IMR-90 (cell line): ENCODE measurements at regions not wholly inside any gene's neighbourhood (a gene's known extent, or its start where the extent isn't known, plus 50 kb on each side); places are given as distances from the start of the nearest gene placed in this dataset.

Source experiments
- ATAC-seq: fragments of 200-7000 bp; cut with Tn5 transposase; 2 replicates; pipeline ENCODE4 v1.9.1; 2020; ENCODE audit warnings: low read depth, mild to moderate bottlenecking, moderate library complexity
- BruUV-seq: library from RNA; stranded (reverse); fragments of 400-500 nt; replicated peaks from 2 replicates; lab custom pipeline; 2021; lab: Mats Ljungman, UMichigan
- CTCF ChIA-PET: fragments of 300-600 bp; formaldehyde crosslinking; extraction: SDS; loops from one replicate; lab custom pipeline; 2021; ENCODE audit warnings: antibody characterized with exemption; lab: Yijun Ruan, JAX
- POLR2A ChIA-PET: fragments of 300-600 bp; sonication (Branson Sonifier 250); formaldehyde crosslinking; loops from one replicate; lab custom pipeline; 2022; ENCODE audit warnings: antibody characterized with exemption; ENCODE audit not compliant: unreplicated experiment; lab: Charles Lee
- DNase-seq: peaks from one replicate; pipeline ENCODE4 v3.0.0; 2013
- H2AFZ ChIP-seq: replicated peaks from 2 replicates; pipeline ENCODE3; 2013; ENCODE audit warnings: low read length, mild to moderate bottlenecking; ENCODE audit not compliant: poor library complexity
- H2AK5ac ChIP-seq: 2 replicates; pipeline ENCODE4 v1.6.1; 2013; ENCODE audit warnings: low read depth, low read length, inconsistent platforms
- H2AK9ac ChIP-seq: replicated peaks from 2 replicates; pipeline ENCODE3; 2013; ENCODE audit warnings: mild to moderate bottlenecking, low read depth, low read length, moderate library complexity; ENCODE audit not compliant: poor library complexity
- H2BK120ac ChIP-seq: 2 replicates; pipeline ENCODE4 v1.6.1; 2013; ENCODE audit warnings: low read depth, low read length, inconsistent platforms
- H2BK15ac ChIP-seq: 3 replicates; pipeline ENCODE4 v1.6.1; 2013; ENCODE audit warnings: low read depth, low read length, inconsistent platforms
- H2BK20ac ChIP-seq: 2 replicates; pipeline ENCODE4 v1.6.1; 2013; ENCODE audit warnings: low read depth, mild to moderate bottlenecking, inconsistent platforms, low read length, moderate library complexity
- H2BK5ac ChIP-seq: 2 replicates; pipeline ENCODE4 v1.6.1; 2013; ENCODE audit warnings: mild to moderate bottlenecking, low read depth, low read length, inconsistent platforms; ENCODE audit not compliant: poor library complexity, severe bottlenecking
- H3K14ac ChIP-seq: replicated peaks from 2 replicates; pipeline ENCODE4 v1.6.1; 2013; ENCODE audit warnings: low read depth, low read length, inconsistent platforms
- H3K18ac ChIP-seq: 2 replicates; pipeline ENCODE4 v1.6.1; 2013; ENCODE audit warnings: low read depth, low read length, control low read depth
- H3K23ac ChIP-seq: 2 replicates; pipeline ENCODE4 v1.6.1; 2013; ENCODE audit warnings: low read depth, low read length, inconsistent platforms
- H3K27ac ChIP-seq: 2 replicates; pipeline ENCODE4 v1.5.1; 2013; ENCODE audit warnings: mild to moderate bottlenecking, control low read depth, low read length; ENCODE audit not compliant: insufficient read depth
- H3K27me3 ChIP-seq: 2 replicates; pipeline ENCODE4 v1.6.1; 2013; ENCODE audit warnings: low read length; ENCODE audit not compliant: control insufficient read depth, insufficient read depth
- H3K36me3 ChIP-seq: 2 replicates; pipeline ENCODE4 v1.6.1; 2013; ENCODE audit warnings: low read length, mixed read lengths; ENCODE audit not compliant: control insufficient read depth, insufficient read depth
- H3K4ac ChIP-seq: 2 replicates; pipeline ENCODE4 v1.6.1; 2013; ENCODE audit warnings: low read depth, low read length, inconsistent platforms
- H3K4me1 ChIP-seq: 2 replicates; pipeline ENCODE4 v1.6.1; 2013; ENCODE audit warnings: low read length, mixed read lengths; ENCODE audit not compliant: control insufficient read depth, insufficient read depth
- H3K4me2 ChIP-seq: 2 replicates; pipeline ENCODE4 v1.6.1; 2013; ENCODE audit warnings: low read depth, mild to moderate bottlenecking, control low read depth, low read length, moderate library complexity
- H3K4me3 ChIP-seq: 2 replicates; pipeline ENCODE4 v1.5.1; 2013; ENCODE audit warnings: low read depth, mild to moderate bottlenecking, control low read depth, low read length, moderate library complexity; ENCODE audit not compliant: insufficient read depth
- H3K56ac ChIP-seq: 2 replicates; pipeline ENCODE4 v1.6.1; 2013; ENCODE audit warnings: low read length, inconsistent platforms; ENCODE audit not compliant: insufficient read depth; ENCODE audit errors: extremely low read depth
- H3K79me1 ChIP-seq, 2 experiments: 2 replicates each; pipeline ENCODE4 v1.6.1; 2013; ENCODE audit warnings: low read length in 2 of 2, inconsistent platforms in 1 of 2, low read depth in 1 of 2
- H3K9ac ChIP-seq: 2 replicates; pipeline ENCODE4 v1.6.1; 2013; ENCODE audit warnings: low read depth, low read length, control low read depth
- H3K9me1 ChIP-seq: 2 replicates; pipeline ENCODE4 v1.6.1; 2013; ENCODE audit warnings: low read length, inconsistent platforms; ENCODE audit not compliant: insufficient read depth
- H3K9me3 ChIP-seq: 2 replicates; pipeline ENCODE4 v1.6.1; 2013; ENCODE audit warnings: low read length; ENCODE audit not compliant: control insufficient read depth, insufficient read depth
- H4K20me1 ChIP-seq: 2 replicates; pipeline ENCODE4 v1.6.1; 2013; ENCODE audit warnings: low read length, inconsistent platforms; ENCODE audit not compliant: insufficient read depth
- H4K5ac ChIP-seq: 2 replicates; pipeline ENCODE4 v1.6.1; 2013; ENCODE audit warnings: mild to moderate bottlenecking, low read depth, low read length, control low read depth
- H4K8ac ChIP-seq, 2 experiments: 2 replicates each; pipeline ENCODE4 v1.6.1; 2013; ENCODE audit warnings: low read depth in 2 of 2, low read length in 2 of 2, control low read depth in 1 of 2, inconsistent platforms in 1 of 2
- H4K91ac ChIP-seq: 2 replicates; pipeline ENCODE4 v1.6.1; 2013; ENCODE audit warnings: low read depth, low read length, inconsistent platforms; ENCODE audit not compliant: insufficient read depth
- BHLHE40 ChIP-seq: fragments of 150-350 bp; IDR thresholded peaks from 2 replicates; pipeline ENCODE4 v1.6.1; 2016; ENCODE audit warnings: mild to moderate bottlenecking, low read depth, low read length
- CEBPB ChIP-seq: IDR thresholded peaks from 2 replicates; pipeline ENCODE4 v1.6.1; 2012; ENCODE audit warnings: low read depth, low read length, improper control_type of control experiment
- CHD1 ChIP-seq: IDR thresholded peaks from 2 replicates; pipeline ENCODE4 v1.6.1; 2012; ENCODE audit warnings: low read depth, low read length, improper control_type of control experiment
- CTCF ChIP-seq: conservative IDR thresholded peaks from 2 replicates; pipeline ENCODE4 v1.5.1; 2012; ENCODE audit warnings: mild to moderate bottlenecking, low read depth, low read length, improper control_type of control experiment
- ELK1 ChIP-seq: fragments of 150-350 bp; IDR thresholded peaks from 2 replicates; pipeline ENCODE4 v1.6.1; 2016; ENCODE audit warnings: low read depth, mild to moderate bottlenecking, low read length, moderate library complexity, borderline replicate concordance
- FOS ChIP-seq: fragments of 150-350 bp; IDR thresholded peaks from 2 replicates; pipeline ENCODE4 v1.6.1; 2016; ENCODE audit warnings: low read depth, low read length
- MAFK ChIP-seq: IDR thresholded peaks from 2 replicates; pipeline ENCODE4 v1.6.1; 2012; ENCODE audit warnings: low read depth, low read length, improper control_type of control experiment
- MAZ ChIP-seq: IDR thresholded peaks from 2 replicates; pipeline ENCODE4 v1.6.1; 2012; ENCODE audit warnings: low read depth, mild to moderate bottlenecking, low read length, improper control_type of control experiment, moderate library complexity, borderline replicate concordance
- MXI1 ChIP-seq: IDR thresholded peaks from 2 replicates; pipeline ENCODE4 v1.6.1; 2012; ENCODE audit warnings: low read depth, mild to moderate bottlenecking, low read length, moderate library complexity, borderline replicate concordance
- NFE2L2 ChIP-seq: fragments of 150-350 bp; IDR thresholded peaks from 2 replicates; pipeline ENCODE4 v1.6.1; 2016; ENCODE audit warnings: low read depth, mild to moderate bottlenecking, low read length
- POLR2A ChIP-seq: IDR thresholded peaks from 2 replicates; pipeline ENCODE4 v1.6.1; 2012; ENCODE audit warnings: mild to moderate bottlenecking, low read depth, low read length
- RAD21 ChIP-seq: IDR thresholded peaks from 2 replicates; pipeline ENCODE4 v1.6.1; 2012; ENCODE audit warnings: low read length, improper control_type of control experiment
- RCOR1 ChIP-seq: IDR thresholded peaks from 2 replicates; pipeline ENCODE4 v1.6.1; 2012; ENCODE audit warnings: mild to moderate bottlenecking, low read length, improper control_type of control experiment; ENCODE audit not compliant: insufficient replicate concordance
- RFX5 ChIP-seq: IDR thresholded peaks from 2 replicates; pipeline ENCODE4 v1.8.0; 2012; ENCODE audit warnings: low read depth, mild to moderate bottlenecking, low read length, moderate library complexity
- SMC3 ChIP-seq: fragments of 150-350 bp; IDR thresholded peaks from 2 replicates; pipeline ENCODE4 v1.6.1; 2016; ENCODE audit warnings: low read depth, mild to moderate bottlenecking, antibody characterized with exemption, low read length, moderate library complexity
- USF2 ChIP-seq: fragments of 150-350 bp; IDR thresholded peaks from 2 replicates; pipeline ENCODE4 v1.6.1; 2017; ENCODE audit warnings: mild to moderate bottlenecking, antibody characterized with exemption, low read length, low read depth
- WGBS, 2 experiments: methylation state at CpG; one replicate each; pipeline versions ENCODE4 v1.1.5 to v1.1.7; 2013; ENCODE audit warnings: missing lambda C conversion rate in 2 of 2; ENCODE audit not compliant: insufficient read length in 1 of 2; ENCODE audit errors: extremely low coverage in 2 of 2; 5-methylcytosine and 5-hydroxymethylcytosine counted together
- dilution Hi-C: fragments of 300-500 bp; cut with HindIII; formaldehyde crosslinking; loops from one replicate; pipeline ENCODE4 v1.14.3; 2018; ENCODE audit warnings: low sequenced_read_pairs; ENCODE audit not compliant: unreplicated experiment
- in situ Hi-C: fragments of 300-500 bp; cut with MboI; formaldehyde crosslinking; loops from 3 replicates; pipeline ENCODE4 v1.14.3; 2019; ENCODE audit warnings: low sequenced_read_pairs, inconsistent platforms, mixed read lengths
- intact Hi-C: fragments of 100-400 bp; cut with micrococcal nuclease; formaldehyde crosslinking; loops from 2 replicates; pipeline ENCODE4 v1.10.0; 2022

- Histone ChIP-seq H4K5ac (no peak overlapping the region), H4K8ac (no peak overlapping the region), H4K20me1 (no peaks in the 10 kb centered on the region), H4K91ac (no peak overlapping the region), H2BK15ac (no peak overlapping the region), H3K18ac (no peak overlapping the region), H2BK5ac (no peak overlapping the region), H3K79me1 (no peaks in the 10 kb centered on the region), H3K9ac (no peak overlapping the region), H2BK120ac (no peak overlapping the region), H3K14ac (no peak overlapping the region), H2AK9ac (no peak overlapping the region), H2AFZ (no peak overlapping the region), H3K36me3 (no peaks in the 10 kb centered on the region), H3K27me3 (no peaks in the 10 kb centered on the region), H3K23ac (no peak overlapping the region), H3K4me3 (no peak overlapping the region), H3K4me2 (no peak overlapping the region), H2AK5ac (no peak overlapping the region), H3K56ac (no peak overlapping the region), H3K4ac (no peak overlapping the region), H3K9me1 (no peaks in the 10 kb centered on the region), H2BK20ac (no peak overlapping the region), H3K4me1 (no peaks in the 10 kb centered on the region), H3K9me3 (no peaks in the 10 kb centered on the region; the same call in 1 of the 2 replicates), H3K27ac (no peak overlapping the region)
- ATAC-seq (no peak), DNase-seq (no peak)
- in situ Hi-C loops, result no loop called here
- POLR2A ChIA-PET, result no interaction called here
- intact Hi-C loops, result no loop called here
- BruUV-seq, result no TSS peak
- CTCF ChIA-PET, result no interaction called here
- TF ChIP-seq POLR2A (no peak), RFX5 (no peak), FOS (no peak), RCOR1 (no peak), MAZ (no peak), NFE2L2 (no peak), RAD21 (no peak), CHD1 (no peak), MXI1 (no peak), CTCF (no peak), MAFK (no peak), USF2 (no peak), ELK1 (no peak), CEBPB (no peak), SMC3 (no peak), BHLHE40 (no peak)
- WGBS, 2 experiments, result 68% methylated on average over 6 of the region's 13 CpGs; no CpG with 5 or more reads in 1 of the 2 experiments
- dilution Hi-C loops, result no loop called here
These were observed 1545.5 kb upstream of the DDX18 start for GRCh38 chr2:116269040-116269439.
